ENCODE measurements at regions not wholly inside any gene's neighbourhood (a gene's known extent, or its start where the extent isn't known, plus 50 kb on each side); places are given as distances from the start of the nearest gene placed in this dataset.

GRCh38 chr4:31516520-31516919 lies 796.4 kb downstream of the PCDH7 start:
- TF ChIP-seq CTCF (conservative IDR thresholded peaks at IDR 0.05; ENCODE audit: low read depth, low read length) = no peak
- no peak for TF ChIP-seq EZH2 (IDR thresholded peaks at IDR 0.05; ENCODE audit: borderline replicate concordance, low read depth, low read length, poor library complexity, severe bottlenecking)
